ENCODE measurements at regions not wholly inside any gene's neighbourhood (a gene's known extent, or its start where the extent isn't known, plus 50 kb on each side); places are given as distances from the start of the nearest gene placed in this dataset.

- TF ChIP-seq CTCF (IDR thresholded peaks at IDR 0.05; ENCODE audit: low read depth, low read length) (no peak), MYC (IDR thresholded peaks at IDR 0.05; ENCODE audit: low read depth, low read length) (no peak), POLR2A (IDR thresholded peaks at IDR 0.05; ENCODE audit: extremely low read depth, insufficient read length) (no peak), MAX (IDR thresholded peaks at IDR 0.05; ENCODE audit: low read depth, low read length) (no peak)
Measured at GRCh38 chr1:118364882-118365281, 179.9 kb upstream of the SPAG17 start.
